ENCODE measurements at regions not wholly inside any gene's neighbourhood (a gene's known extent, or its start where the extent isn't known, plus 50 kb on each side); places are given as distances from the start of the nearest gene placed in this dataset.

- Histone ChIP-seq H3K4me2 (ENCODE audit: low read length) (no peak overlapping the region), H3K4me1 (ENCODE audit: control insufficient read depth, low read length) (peaks cover 10% of the 10 kb centered on the region), H4K20me1 (ENCODE audit: control insufficient read depth, insufficient read depth, low read depth, low read length) (no peaks in the 10 kb centered on the region), H3F3A (ENCODE audit: control insufficient read depth, insufficient read depth) (no peaks in the 10 kb centered on the region), H3K36me3 (ENCODE audit: control insufficient read depth, low read length) (no peaks in the 10 kb centered on the region), H3K9me3 (ENCODE audit: control insufficient read depth, insufficient read depth, low read length) (no peaks in the 10 kb centered on the region), H3K27ac (ENCODE audit: low read depth, low read length) (no peak overlapping the region), H3K27me3 (ENCODE audit: control insufficient read depth, low read length) (peaks cover 13% of the 10 kb centered on the region; the same call in 1 of the 2 replicates), H3K9me2 (replicated peaks; ENCODE audit: control insufficient read depth, low read length) (no peaks in the 10 kb centered on the region), H3K4me3 (ENCODE audit: low read length) (no peak overlapping the region), H3K79me2 (ENCODE audit: control insufficient read depth, low read length) (no peaks in the 10 kb centered on the region)
- TF ChIP-seq EZH2phosphoT487 (IDR thresholded peaks at IDR 0.05; ENCODE audit: borderline replicate concordance, low read length): no peak
- TF ChIP-seq, protein P1, sequence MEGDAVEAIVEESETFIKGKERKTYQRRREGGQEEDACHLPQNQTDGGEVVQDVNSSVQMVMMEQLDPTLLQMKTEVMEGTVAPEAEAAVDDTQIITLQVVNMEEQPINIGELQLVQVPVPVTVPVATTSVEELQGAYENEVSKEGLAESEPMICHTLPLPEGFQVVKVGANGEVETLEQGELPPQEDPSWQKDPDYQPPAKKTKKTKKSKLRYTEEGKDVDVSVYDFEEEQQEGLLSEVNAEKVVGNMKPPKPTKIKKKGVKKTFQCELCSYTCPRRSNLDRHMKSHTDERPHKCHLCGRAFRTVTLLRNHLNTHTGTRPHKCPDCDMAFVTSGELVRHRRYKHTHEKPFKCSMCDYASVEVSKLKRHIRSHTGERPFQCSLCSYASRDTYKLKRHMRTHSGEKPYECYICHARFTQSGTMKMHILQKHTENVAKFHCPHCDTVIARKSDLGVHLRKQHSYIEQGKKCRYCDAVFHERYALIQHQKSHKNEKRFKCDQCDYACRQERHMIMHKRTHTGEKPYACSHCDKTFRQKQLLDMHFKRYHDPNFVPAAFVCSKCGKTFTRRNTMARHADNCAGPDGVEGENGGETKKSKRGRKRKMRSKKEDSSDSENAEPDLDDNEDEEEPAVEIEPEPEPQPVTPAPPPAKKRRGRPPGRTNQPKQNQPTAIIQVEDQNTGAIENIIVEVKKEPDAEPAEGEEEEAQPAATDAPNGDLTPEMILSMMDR (IDR thresholded peaks at IDR 0.05; ENCODE audit: low read depth, low read length, poor library complexity, severe bottlenecking): no peak
These were observed 136.4 kb downstream of the OAT start for GRCh38 chr10:124282326-124282725.

GRCh38 chr10:124281666-124282065, 137.1 kb downstream of the OAT start:
- Histone ChIP-seq H3K79me2 (ENCODE audit: control insufficient read depth, low read length) (no peaks in the 10 kb centered on the region), H3K9me3 (ENCODE audit: control insufficient read depth, insufficient read depth, low read length) (no peaks in the 10 kb centered on the region), H3K27ac (ENCODE audit: low read depth, low read length) (no peak overlapping the region), H3K4me1 (ENCODE audit: control insufficient read depth, low read length) (peaks cover 10% of the 10 kb centered on the region), H3K4me2 (ENCODE audit: low read length) (no peak overlapping the region), H3K4me3 (ENCODE audit: low read length) (no peak overlapping the region), H3F3A (ENCODE audit: control insufficient read depth, insufficient read depth) (no peaks in the 10 kb centered on the region), H3K27me3 (ENCODE audit: control insufficient read depth, low read length) (peaks cover 13% of the 10 kb centered on the region; the same call in 1 of the 2 replicates), H3K9me2 (replicated peaks; ENCODE audit: control insufficient read depth, low read length) (no peaks in the 10 kb centered on the region), H4K20me1 (ENCODE audit: control insufficient read depth, insufficient read depth, low read depth, low read length) (no peaks in the 10 kb centered on the region), H3K36me3 (ENCODE audit: control insufficient read depth, low read length) (no peaks in the 10 kb centered on the region)
- TF ChIP-seq, protein P1 (IDR thresholded peaks at IDR 0.05; ENCODE audit: low read depth, low read length, poor library complexity, severe bottlenecking): no peak
- no peak for TF ChIP-seq EZH2phosphoT487 (IDR thresholded peaks at IDR 0.05; ENCODE audit: borderline replicate concordance, low read length)

DNA sequence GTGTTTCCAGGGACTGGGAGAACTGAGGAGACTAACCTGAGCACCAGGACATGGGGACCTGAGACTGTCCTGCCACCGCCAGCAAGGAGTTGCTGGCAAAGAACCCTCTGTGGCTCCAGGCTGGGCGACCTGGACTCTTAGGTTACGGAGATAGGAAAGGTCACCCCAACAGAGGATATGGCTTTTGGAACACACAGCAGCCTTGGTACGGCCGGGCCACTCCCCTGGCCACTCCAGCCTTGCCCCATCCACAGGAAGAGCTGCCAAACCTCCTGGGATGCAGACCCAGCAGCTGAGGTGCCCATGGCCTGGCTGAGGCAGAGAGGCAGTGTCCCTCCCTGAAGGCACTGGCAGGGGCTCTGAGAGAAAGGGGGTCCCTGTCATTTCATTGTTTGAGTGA, 137.8 kb downstream of the OAT start:
- Histone ChIP-seq H3K79me2 (ENCODE audit: control insufficient read depth, low read length) (no peaks in the 10 kb centered on the region), H3K9me3 (ENCODE audit: control insufficient read depth, insufficient read depth, low read length) (no peaks in the 10 kb centered on the region), H3K27ac (ENCODE audit: low read depth, low read length) (no peak overlapping the region), H3K36me3 (ENCODE audit: control insufficient read depth, low read length) (no peaks in the 10 kb centered on the region), H3K4me2 (ENCODE audit: low read length) (no peak overlapping the region), H3K9me2 (replicated peaks; ENCODE audit: control insufficient read depth, low read length) (no peaks in the 10 kb centered on the region), H3K4me3 (ENCODE audit: low read length) (no peak overlapping the region), H3K4me1 (ENCODE audit: control insufficient read depth, low read length) (peaks cover 6% of the 10 kb centered on the region), H3F3A (ENCODE audit: control insufficient read depth, insufficient read depth) (no peaks in the 10 kb centered on the region), H4K20me1 (ENCODE audit: control insufficient read depth, insufficient read depth, low read depth, low read length) (no peaks in the 10 kb centered on the region), H3K27me3 (ENCODE audit: control insufficient read depth, low read length) (peaks cover 5% of the 10 kb centered on the region; the same call in 1 of the 2 replicates)
- TF ChIP-seq, protein P1 (IDR thresholded peaks at IDR 0.05; ENCODE audit: low read depth, low read length, poor library complexity, severe bottlenecking): no peak
- no peak for TF ChIP-seq EZH2phosphoT487 (IDR thresholded peaks at IDR 0.05; ENCODE audit: borderline replicate concordance, low read length)
